ENCODE measurements at regions not wholly inside any gene's neighbourhood (a gene's known extent, or its start where the extent isn't known, plus 50 kb on each side); places are given as distances from the start of the nearest gene placed in this dataset.
"Not testable (repeated sequence)": the region's sequence is repeated elsewhere in the genome, so short reads cannot be mapped to it uniquely, and the experiment has no call there.

GRCh38 chr20:7760247-7761031, 179.8 kb downstream of the HAO1 start:
- no peak for DNase-seq (ENCODE audit: low read depth in 2 of 2)

DNA sequence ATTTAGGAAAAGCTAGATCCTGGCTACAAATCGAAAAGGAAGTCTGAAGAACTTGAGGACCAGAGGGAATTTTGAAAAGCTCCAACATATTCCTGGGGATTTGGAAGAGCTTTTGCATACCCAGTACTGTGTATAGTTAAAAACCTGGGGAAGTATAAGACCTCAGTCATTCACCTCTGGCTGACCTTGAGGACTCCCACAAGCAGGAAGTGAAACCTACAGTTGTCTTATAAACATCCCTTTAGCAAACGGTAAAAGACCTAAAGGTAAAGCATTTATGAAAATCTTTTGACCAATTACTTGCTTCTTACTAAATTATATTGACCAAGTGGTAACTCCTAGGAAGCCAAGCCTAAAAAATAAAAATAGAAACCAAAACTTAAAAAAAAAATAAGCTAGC, 175.0 kb downstream of the HAO1 start:
- DNase-seq (ENCODE audit: low read depth in 2 of 2), result no peak

- peak; percentile 30 to 31 for DNase-seq (ENCODE audit: low read depth in 2 of 2)
Measured at GRCh38 chr20:7770046-7770445, 170.2 kb downstream of the HAO1 start.

DNA sequence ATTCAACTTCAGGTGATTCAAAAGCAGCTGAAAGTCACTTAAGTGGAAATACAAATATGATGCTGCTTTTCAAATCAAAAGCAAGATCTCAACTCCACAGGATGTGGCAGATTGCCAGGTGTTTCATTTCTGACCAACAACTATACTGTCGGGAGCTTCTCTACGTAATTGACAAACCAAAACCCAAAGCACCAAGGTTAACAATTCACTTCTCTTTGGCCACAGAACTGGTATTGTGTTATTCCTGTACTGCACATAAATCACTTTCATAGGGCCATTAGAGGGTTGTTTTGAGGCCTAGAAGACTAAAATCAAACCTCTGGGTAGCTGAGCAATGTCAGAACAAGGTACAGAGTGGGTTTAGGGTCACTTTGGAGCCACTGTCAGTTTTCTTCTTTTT, 169.7 kb downstream of the HAO1 start:
- DNase-seq (ENCODE audit: low read depth in 2 of 2), result peak; percentile 67 to 75

DNA sequence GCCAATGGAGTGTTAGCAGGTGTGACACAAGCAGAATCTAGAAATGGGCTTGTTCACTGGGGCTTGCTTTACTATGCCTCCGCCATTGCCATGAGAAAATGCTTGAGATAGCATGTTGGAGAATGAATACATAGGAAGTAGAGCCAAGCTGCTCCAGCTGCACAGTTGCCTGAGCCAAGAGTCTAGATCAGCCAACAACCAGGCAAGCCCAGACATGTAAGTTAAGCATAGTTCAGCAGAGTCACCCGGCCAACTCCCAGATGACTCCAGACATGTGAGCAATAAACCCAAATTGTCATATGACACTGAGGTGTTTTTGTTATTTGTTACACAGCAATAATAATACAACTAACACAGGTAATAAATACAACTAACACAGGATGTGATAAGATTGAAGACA, 167.9 kb downstream of the HAO1 start:
- DNase-seq (ENCODE audit: low read depth in 2 of 2), result peak in 1 of 2 donors; percentile 59

DNA sequence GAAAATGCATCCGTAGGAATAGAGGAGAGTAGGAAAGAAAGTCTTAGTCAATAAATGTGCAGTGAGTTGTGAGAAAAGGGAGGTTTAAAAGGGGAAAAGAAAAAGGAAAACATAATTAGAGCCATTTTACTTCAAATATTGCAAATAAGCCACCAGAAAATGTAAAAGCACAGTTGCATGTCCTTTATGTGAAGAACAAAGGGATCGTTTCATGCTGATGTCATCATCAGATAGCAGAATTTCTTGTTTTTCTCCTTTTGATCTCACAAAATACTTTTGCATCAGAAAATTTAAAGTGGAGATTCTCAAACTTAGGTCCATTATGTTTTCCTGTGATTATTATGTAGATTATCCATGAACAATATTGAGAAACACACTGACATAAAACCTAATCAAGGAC, 166.7 kb downstream of the HAO1 start:
- no peak for DNase-seq (ENCODE audit: low read depth in 2 of 2)

DNA sequence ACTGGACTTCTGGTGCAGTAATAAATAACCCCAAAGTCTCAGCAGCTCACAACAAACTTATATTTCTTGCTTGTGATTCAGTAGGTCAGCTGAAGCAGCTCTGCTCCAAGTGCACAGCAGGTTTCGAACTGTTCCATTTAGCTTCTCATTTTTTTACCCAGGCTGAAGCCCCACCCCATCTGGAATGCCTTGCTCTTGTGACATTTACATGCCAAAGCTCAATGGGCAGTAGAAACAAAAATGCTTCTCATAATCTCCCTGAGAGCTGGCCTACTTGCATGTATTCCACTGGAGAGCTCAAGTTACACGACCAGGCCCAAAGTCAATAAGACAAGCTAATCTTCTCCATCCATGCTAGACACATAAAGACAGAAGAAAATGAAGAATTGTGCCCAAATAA, 165.2 kb downstream of the HAO1 start:
- DNase-seq (ENCODE audit: low read depth in 2 of 2), result no peak

DNA sequence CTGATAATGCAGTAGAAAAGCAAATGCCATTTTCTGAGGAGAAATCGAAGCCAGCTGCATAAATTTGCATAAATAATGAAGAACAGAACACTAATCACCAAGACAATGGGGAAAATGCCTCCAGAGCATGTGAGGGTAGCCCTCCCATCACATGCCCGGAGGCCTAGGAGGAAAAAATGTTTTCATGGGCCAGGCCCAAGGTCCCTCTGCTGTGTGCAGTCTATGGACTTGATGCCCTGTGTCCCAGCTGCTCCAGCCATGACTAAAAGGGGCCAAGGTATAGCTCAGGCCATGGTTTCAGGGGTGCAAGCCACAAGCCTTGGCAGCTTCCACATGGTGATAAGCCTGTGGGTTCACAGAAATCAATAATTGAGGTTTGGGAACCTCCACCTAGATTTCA, 164.1 kb downstream of the HAO1 start:
- DNase-seq (ENCODE audit: low read depth in 2 of 2), result no peak

DNA sequence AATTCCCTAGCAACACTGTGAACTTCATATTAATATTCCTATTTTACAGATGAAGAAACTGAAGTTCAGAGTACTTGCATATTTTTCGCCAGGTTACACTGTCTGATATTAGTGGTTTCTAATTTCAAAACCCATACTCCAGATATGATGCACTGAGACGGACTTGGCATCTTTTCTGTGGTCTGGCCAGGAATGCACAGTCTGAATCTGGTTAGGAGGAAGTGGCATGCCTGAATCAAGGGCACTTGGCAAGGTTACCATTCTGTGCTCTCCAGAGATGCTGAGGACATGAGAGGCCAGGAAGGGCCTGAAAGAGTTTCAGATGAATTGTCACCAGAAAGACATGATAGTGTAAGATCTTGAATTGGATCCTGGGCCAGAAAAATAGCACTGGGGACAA, 150.1 kb downstream of the HAO1 start:
- DNase-seq (ENCODE audit: low read depth in 2 of 2), result no peak

- no peak for DNase-seq (ENCODE audit: low read depth in 2 of 2)
Measured at GRCh38 chr20:7792150-7792869, 147.9 kb downstream of the HAO1 start.

- no peak for DNase-seq (ENCODE audit: low read depth in 2 of 2)
Measured at GRCh38 chr20:7798176-7798575, 142.1 kb downstream of the HAO1 start.

DNA sequence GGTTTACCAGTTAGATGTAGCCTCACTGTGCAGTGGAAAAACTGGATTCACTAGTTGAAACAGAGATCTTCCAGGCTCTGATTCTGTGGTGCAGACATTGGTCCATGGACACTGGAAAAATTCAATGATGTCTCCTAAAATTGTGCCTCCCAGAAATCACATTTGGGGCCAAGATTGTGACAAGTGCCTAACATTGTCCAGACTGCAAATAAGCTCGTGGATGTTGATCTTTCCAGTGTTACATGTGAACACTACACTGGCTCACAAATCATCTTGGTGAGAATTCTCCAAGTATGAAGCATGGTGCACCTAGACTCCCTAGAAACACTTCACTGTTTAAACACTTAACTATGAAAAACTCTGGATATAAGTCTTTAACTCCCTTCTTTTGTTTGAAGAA, 140.4 kb downstream of the HAO1 start:
- no peak for DNase-seq (ENCODE audit: low read depth in 2 of 2)

DNA sequence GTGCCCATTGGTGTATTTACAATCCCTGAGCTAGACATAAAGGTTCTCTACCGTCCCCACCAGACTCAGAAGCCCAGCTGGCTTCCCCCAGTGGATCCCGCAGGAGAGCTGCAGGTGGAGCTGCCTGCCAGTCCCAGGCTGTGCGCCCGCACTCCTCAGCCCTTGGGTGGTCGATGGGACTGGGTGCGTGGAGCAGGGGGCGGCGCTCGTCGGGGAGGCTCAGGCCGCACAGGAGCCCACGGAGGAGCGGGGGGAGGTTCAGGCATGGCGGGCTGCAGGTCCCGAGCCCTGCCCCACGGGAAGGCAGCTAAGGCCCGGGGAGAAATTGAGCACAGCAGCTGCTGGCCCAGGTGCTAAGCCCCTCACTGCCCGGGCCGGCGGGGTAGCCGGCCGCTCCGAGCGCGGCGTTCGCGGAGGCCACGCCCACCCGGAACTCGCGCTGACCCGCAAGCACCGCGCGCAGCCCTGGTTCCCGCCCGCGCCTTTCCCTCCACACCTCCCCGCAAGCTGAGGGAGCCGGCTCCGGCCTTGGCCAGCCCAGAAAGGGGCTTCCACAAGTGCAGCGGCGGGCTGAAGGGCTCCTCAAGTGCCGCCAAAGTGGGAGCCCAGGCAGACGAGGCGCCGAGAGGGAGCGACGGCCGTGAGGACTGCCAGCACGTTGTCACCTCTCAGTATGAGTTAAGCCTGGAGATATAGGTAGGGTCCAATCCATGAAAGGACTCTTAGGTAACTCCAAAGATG, 136.7 kb downstream of the HAO1 start:
- not testable (repeated sequence) for DNase-seq (ENCODE audit: low read depth in 2 of 2)

GRCh38 chr20:7806831-7807230, 133.4 kb downstream of the HAO1 start:
- peak; percentile 2 to 11 for DNase-seq (ENCODE audit: low read depth in 2 of 2)

- peak in 1 of 2 donors; percentile 11 for DNase-seq (ENCODE audit: low read depth in 2 of 2)
Measured at GRCh38 chr20:7817286-7817685, 123.0 kb downstream of the HAO1 start.

DNA sequence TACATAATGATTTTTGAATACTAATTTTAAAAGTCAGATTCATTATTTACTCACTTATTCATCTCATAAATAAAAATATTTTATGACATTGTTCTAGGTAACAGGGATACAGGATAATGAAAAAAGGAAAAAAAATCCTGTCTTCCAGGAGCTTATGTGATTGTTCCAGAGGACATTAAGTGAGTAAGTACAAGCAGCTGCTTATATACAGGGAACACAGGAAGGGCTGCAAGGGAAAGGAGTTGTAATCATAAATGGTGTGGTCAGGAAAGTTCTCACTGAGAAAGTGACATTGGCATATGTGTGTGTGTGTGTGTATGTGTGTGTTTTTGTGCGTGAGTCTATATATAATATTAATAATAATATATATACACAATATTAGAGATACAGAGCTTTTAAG, 121.8 kb downstream of the HAO1 start:
- DNase-seq (ENCODE audit: low read depth in 2 of 2), result peak in 1 of 2 donors; percentile 32

- no peak for DNase-seq (ENCODE audit: low read depth in 2 of 2)
Measured at GRCh38 chr20:7820897-7821296, 119.4 kb downstream of the HAO1 start.

DNA sequence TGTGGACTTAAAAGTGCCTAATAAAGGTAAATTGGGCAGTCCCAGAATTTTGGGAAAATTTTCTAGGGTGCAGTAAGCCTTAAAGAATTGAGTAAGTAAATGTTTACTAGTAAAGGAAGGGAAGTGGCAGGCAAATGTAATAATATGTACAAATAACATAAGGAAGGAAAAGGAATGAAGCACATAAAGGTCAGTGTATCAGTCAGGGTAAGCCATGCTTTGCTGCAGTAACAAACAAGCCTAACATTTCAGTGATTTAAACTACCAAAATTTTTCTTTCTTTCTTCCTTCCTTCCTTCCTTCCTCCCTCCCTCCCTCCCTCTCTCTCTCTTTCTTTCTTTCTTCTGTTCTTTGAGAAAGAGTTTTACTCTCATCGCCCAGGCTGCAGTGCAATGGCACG, 117.5 kb downstream of the HAO1 start:
- DNase-seq (ENCODE audit: low read depth in 2 of 2), result no peak

- DNase-seq (ENCODE audit: low read depth in 2 of 2), result no peak
Measured at GRCh38 chr20:7828437-7828836, 111.8 kb downstream of the HAO1 start.

DNA sequence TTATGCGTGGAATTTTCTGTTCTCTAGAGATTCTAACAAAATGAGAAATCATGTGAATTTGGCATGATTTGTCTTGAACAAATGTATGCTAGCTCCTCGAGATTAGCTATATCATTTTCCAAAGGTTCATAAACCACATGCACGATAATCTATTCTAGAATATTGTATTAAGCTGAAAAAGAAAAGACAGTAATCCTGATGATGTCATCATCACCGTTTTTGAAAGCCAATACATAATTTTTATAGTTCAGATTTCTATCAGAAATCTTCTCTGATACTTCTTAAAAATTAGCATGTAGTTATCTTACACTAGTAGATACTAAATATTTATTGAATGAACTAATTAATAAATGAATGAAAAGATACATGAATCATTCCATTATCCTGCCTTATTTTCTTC, 111.2 kb downstream of the HAO1 start:
- DNase-seq (ENCODE audit: low read depth in 2 of 2), result no peak

DNA sequence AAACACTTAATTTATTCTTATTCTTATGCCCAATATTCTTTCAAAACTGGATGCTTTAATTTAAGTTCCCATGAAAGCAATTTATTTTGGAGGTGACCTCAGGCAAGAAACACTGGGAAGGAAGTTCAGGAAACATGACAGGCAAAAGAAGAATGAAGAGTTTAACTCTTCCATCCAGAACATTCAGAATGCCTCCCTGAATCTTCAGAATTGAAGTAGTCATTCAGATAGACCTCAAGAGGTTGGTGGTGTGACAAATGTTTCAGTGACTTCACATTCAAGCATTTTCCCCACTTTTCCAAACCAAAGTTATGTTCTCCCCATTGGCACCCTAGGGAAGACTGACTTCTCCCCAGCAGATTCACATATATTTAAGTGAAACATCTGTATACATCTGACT, 110.5 kb downstream of the HAO1 start:
- DNase-seq (ENCODE audit: low read depth in 2 of 2), result no peak
